BJ (cell line): ENCODE measurements at regions not wholly inside any gene's neighbourhood (a gene's known extent, or its start where the extent isn't known, plus 50 kb on each side); places are given as distances from the start of the nearest gene placed in this dataset.

Experiments used
- CTCF ChIA-PET: fragments of 350-600 bp; formaldehyde crosslinking; extraction: SDS; loops from one replicate; lab custom pipeline; 2021; ENCODE audit warnings: antibody characterized with exemption, inconsistent platforms; lab: Yijun Ruan, JAX
- POLR2A ChIA-PET: fragments of 300-600 bp; sonication (Branson Sonifier 250); formaldehyde crosslinking; extraction: SDS; loops from one replicate; lab custom pipeline; 2021; ENCODE audit warnings: antibody characterized with exemption; lab: Charles Lee
- DNase-seq: peaks from one replicate; pipeline ENCODE4 v3.0.0-alpha.2; 2011; ENCODE audit warnings: low read depth
- H3K27me3 ChIP-seq: 2 replicates; pipeline ENCODE4 v1.6.0; 2011; ENCODE audit warnings: low read length; ENCODE audit not compliant: control insufficient read depth, insufficient read depth
- H3K36me3 ChIP-seq: 2 replicates; pipeline ENCODE4 v1.5.1; 2011; ENCODE audit warnings: low read length; ENCODE audit not compliant: control insufficient read depth, insufficient read depth
- H3K4me3 ChIP-seq: 2 replicates; pipeline ENCODE4 v1.5.1; 2011; ENCODE audit warnings: low read depth, mild to moderate bottlenecking, control low read depth, low read length
- CTCF ChIP-seq: IDR thresholded peaks from 2 replicates; pipeline ENCODE4 v1.5.1; 2011; ENCODE audit warnings: low read depth, mild to moderate bottlenecking, control low read depth, inconsistent platforms, low read length, moderate library complexity; ENCODE audit not compliant: insufficient read depth

GRCh38 chr5:62111428-62111827 is 194.6 kb upstream of the KIF2A start:
- Histone ChIP-seq H3K27me3 (no peaks in the 10 kb centered on the region), H3K4me3 (no peak overlapping the region), H3K36me3 (no peaks in the 10 kb centered on the region)
- no peak for TF ChIP-seq CTCF
- DNase-seq = no peak
- ChIA-PET CTCF (no interaction called here), POLR2A (no interaction called here)

GRCh38 chr5:62112689-62113228 is 193.2 kb upstream of the KIF2A start:
- ChIA-PET POLR2A (no interaction called here), CTCF (no interaction called here)
- Histone ChIP-seq H3K4me3 (no peak overlapping the region), H3K27me3 (no peaks in the 10 kb centered on the region), H3K36me3 (no peaks in the 10 kb centered on the region)
- DNase-seq = no peak
- TF ChIP-seq CTCF = no peak

- no peak for DNase-seq
- no peak for TF ChIP-seq CTCF
- Histone ChIP-seq H3K4me3 (no peak overlapping the region), H3K27me3 (no peaks in the 10 kb centered on the region), H3K36me3 (no peaks in the 10 kb centered on the region)
- ChIA-PET CTCF (no interaction called here), POLR2A (no interaction called here)
Measured at GRCh38 chr5:62115014-62115413, 191.0 kb upstream of the KIF2A start.

- no peaks in the 10 kb centered on the region for H3K27me3 ChIP-seq
- ChIA-PET POLR2A (no interaction called here), CTCF (no interaction called here)
- no peak for DNase-seq
- no peaks in the 10 kb centered on the region for H3K36me3 ChIP-seq
- TF ChIP-seq CTCF = no peak
- H3K4me3 ChIP-seq = no peak overlapping the region
Measured at GRCh38 chr5:62124266-62124665, 181.7 kb upstream of the KIF2A start.

GRCh38 chr5:62126090-62126489 is 179.9 kb upstream of the KIF2A start:
- H3K36me3 ChIP-seq = no peaks in the 10 kb centered on the region
- ChIA-PET CTCF (no interaction called here), POLR2A (no interaction called here)
- no peak for TF ChIP-seq CTCF
- H3K4me3 ChIP-seq = no peak overlapping the region
- no peak for DNase-seq
- no peaks in the 10 kb centered on the region for H3K27me3 ChIP-seq
